ENCODE measurements at regions not wholly inside any gene's neighbourhood (a gene's known extent, or its start where the extent isn't known, plus 50 kb on each side); places are given as distances from the start of the nearest gene placed in this dataset.

DNA sequence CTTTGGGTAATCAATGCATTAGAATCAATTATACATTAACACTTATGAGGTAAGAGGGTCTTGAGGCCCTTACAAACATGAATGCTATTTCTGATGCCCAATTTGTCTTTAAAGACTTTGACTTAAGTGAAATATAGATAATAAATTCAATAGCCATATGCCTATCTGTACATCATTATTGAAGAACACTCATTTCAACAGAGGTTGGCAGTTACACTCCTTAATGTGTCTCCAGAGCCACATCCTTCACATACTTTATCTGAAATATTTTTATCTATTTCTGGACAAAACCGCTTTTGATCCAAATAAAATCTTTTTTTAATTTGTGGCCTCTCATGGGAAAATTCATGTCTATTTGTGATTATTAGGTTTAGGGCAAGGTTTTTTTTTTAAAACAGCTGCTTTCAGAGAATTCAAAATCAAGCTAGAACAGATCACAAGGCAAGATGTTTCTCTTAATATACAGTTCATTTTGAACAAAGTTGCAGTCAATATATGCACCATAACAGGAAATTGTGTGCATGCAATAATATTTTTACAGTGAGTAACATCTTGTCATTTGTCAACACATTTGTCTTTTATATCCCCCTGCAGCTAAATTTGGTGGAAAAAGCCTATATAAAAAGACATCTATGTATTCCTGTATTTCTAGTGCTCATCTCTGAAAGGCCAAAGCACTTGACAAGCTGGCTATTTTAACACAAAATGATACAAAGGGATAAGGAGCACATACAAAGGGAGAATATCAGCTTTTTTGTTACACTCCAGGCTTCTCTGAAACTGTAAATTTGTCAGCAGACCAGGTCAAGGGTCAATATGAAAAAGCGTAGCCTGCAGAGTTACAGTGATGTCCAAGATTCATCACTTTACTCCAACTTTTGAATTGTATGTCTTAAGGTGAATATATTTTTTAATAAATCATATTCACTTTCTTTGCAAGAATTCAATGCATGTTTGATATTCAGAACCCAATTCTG lies 146.2 kb upstream of the DPH6 start:
- H3K79me2 ChIP-seq (ENCODE audit: insufficient read depth, low read length): no peaks in the 10 kb centered on the region
- H3K23me2 ChIP-seq (ENCODE audit: insufficient read length, low read depth, low read length, poor library complexity, severe bottlenecking): no peaks in the 10 kb centered on the region
- WGBS (ENCODE audit: extremely low coverage, insufficient read length, low lambda C conversion rate): no CpG with 5 or more reads among the region's 2 CpGs
- H2BK12ac ChIP-seq (ENCODE audit: insufficient read length, low read depth, low read length): no peak overlapping the region
- H4K5ac ChIP-seq (ENCODE audit: insufficient read length, low read depth, low read length): no peak overlapping the region
- DNase-seq: no peak
- H3K79me1 ChIP-seq (ENCODE audit: insufficient read depth, low read depth, low read length, poor library complexity, severe bottlenecking): no peaks in the 10 kb centered on the region
- Mint-ChIP-seq H3K36me3 (ENCODE audit: insufficient read depth in 1 of 3, low read depth in 3 of 3) (no peaks in the 10 kb centered on the region), H3K4me3 (no peak overlapping the region), H3K27ac (no peak overlapping the region), H3K4me1 (peaks cover 7 to 15% of the 10 kb centered on the region in 2 experiments), H3K9me3 (no peaks in the 10 kb centered on the region), H3K27me3 (ENCODE audit: low read depth) (no peaks in the 10 kb centered on the region)
- no peak overlapping the region for H3K23ac ChIP-seq (ENCODE audit: insufficient read length, low read depth, low read length)
- H3K56ac ChIP-seq (ENCODE audit: insufficient read length, low read depth, low read length): no peak overlapping the region
- H3K27me3 ChIP-seq (ENCODE audit: insufficient read depth, low read length): no peaks in the 10 kb centered on the region
- H3T11ph ChIP-seq (ENCODE audit: low read length): no peak overlapping the region
- no peaks in the 10 kb centered on the region for H3K9me3 ChIP-seq (ENCODE audit: control insufficient read depth, low read depth, low read length)
- H4K8ac ChIP-seq (replicated peaks; ENCODE audit: insufficient read length, low read depth, low read length): no peak overlapping the region
- H3K27ac ChIP-seq (ENCODE audit: insufficient read length, low read depth, low read length): no peak overlapping the region
- H2BK5ac ChIP-seq (ENCODE audit: insufficient read length, low read length): no peak overlapping the region
- no peak overlapping the region for H3K4me2 ChIP-seq (ENCODE audit: insufficient read depth, insufficient read length, low read length)
- H2BK15ac ChIP-seq (ENCODE audit: low read depth, low read length): no peak overlapping the region
- no peak overlapping the region for H2AK5ac ChIP-seq (ENCODE audit: insufficient read length, low read length)
- TF ChIP-seq, protein P1, sequence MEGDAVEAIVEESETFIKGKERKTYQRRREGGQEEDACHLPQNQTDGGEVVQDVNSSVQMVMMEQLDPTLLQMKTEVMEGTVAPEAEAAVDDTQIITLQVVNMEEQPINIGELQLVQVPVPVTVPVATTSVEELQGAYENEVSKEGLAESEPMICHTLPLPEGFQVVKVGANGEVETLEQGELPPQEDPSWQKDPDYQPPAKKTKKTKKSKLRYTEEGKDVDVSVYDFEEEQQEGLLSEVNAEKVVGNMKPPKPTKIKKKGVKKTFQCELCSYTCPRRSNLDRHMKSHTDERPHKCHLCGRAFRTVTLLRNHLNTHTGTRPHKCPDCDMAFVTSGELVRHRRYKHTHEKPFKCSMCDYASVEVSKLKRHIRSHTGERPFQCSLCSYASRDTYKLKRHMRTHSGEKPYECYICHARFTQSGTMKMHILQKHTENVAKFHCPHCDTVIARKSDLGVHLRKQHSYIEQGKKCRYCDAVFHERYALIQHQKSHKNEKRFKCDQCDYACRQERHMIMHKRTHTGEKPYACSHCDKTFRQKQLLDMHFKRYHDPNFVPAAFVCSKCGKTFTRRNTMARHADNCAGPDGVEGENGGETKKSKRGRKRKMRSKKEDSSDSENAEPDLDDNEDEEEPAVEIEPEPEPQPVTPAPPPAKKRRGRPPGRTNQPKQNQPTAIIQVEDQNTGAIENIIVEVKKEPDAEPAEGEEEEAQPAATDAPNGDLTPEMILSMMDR (conservative IDR thresholded peaks at IDR 0.05): no peak
- no peak overlapping the region for H2BK120ac ChIP-seq (ENCODE audit: low read depth, low read length, poor library complexity, severe bottlenecking)
- H2BK20ac ChIP-seq (ENCODE audit: low read depth, low read length, poor library complexity, severe bottlenecking): no peak overlapping the region
- no peak overlapping the region for H3K4ac ChIP-seq (ENCODE audit: low read depth, low read length)
- no peaks in the 10 kb centered on the region for H4K20me1 ChIP-seq (ENCODE audit: control insufficient read depth, insufficient read depth, insufficient read length)
- no peak overlapping the region for H3K18ac ChIP-seq (ENCODE audit: insufficient read length, low read depth, low read length)
- H3K4me1 ChIP-seq (ENCODE audit: insufficient read depth, low read length): no peaks in the 10 kb centered on the region; the same call in 1 of the 2 replicates
- H4K91ac ChIP-seq (ENCODE audit: insufficient read length, low read depth, low read length): no peak overlapping the region
- no peak overlapping the region for H3K9ac ChIP-seq (ENCODE audit: extremely low read depth, insufficient read length, low read length)
- no peak overlapping the region for H3K14ac ChIP-seq (ENCODE audit: insufficient read depth, low read length)
- H2AFZ ChIP-seq (ENCODE audit: low read length): no peak overlapping the region

Measured in H9 (cell line).